ENCODE measurements at regions not wholly inside any gene's neighbourhood (a gene's known extent, or its start where the extent isn't known, plus 50 kb on each side); places are given as distances from the start of the nearest gene placed in this dataset.
"Not testable (repeated sequence)": the region's sequence is repeated elsewhere in the genome, so short reads cannot be mapped to it uniquely, and the experiment has no call there.

GRCh38 chr5:87576306-87576705 lies 163.6 kb upstream of the CCNH start:
- TF ChIP-seq CTCF (IDR thresholded peaks at IDR 0.05); POLR2A (IDR thresholded peaks at IDR 0.05; ENCODE audit: low read length); RCOR1 (IDR thresholded peaks at IDR 0.05; ENCODE audit: low read depth, low read length); MYC (IDR thresholded peaks at IDR 0.05; ENCODE audit: borderline replicate concordance, low read length); SMC3 (IDR thresholded peaks at IDR 0.05); KDM1A (IDR thresholded peaks at IDR 0.05; ENCODE audit: low read depth): not testable (repeated sequence)
